RWPE1 (cell line): ENCODE measurements at regions not wholly inside any gene's neighbourhood (a gene's known extent, or its start where the extent isn't known, plus 50 kb on each side); places are given as distances from the start of the nearest gene placed in this dataset.

Source experiments
- CTCF ChIA-PET: fragments of 350-600 bp; sonication (Branson Sonifier 250); formaldehyde crosslinking; extraction: SDS; loops from one replicate; lab custom pipeline; 2021; lab: Yijun Ruan, JAX
- POLR2A ChIA-PET: fragments of 400-600 bp; formaldehyde crosslinking; extraction: SDS; loops from one replicate; lab custom pipeline; 2020; ENCODE audit warnings: antibody characterized with exemption; ENCODE audit not compliant: low non-redundant PET; lab: Yijun Ruan, JAX
- DNase-seq: peaks from one replicate; pipeline ENCODE4 v3.0.0; 2012; ENCODE audit warnings: low spot score
- H3K27ac ChIP-seq: fragments of 450-650 bp; 2 replicates; pipeline ENCODE4 v1.5.1; 2017
- CTCF ChIP-seq: fragments of 450-650 bp; conservative IDR thresholded peaks from 2 replicates; pipeline ENCODE4 v1.5.1; 2017; ENCODE audit warnings: low read depth, mild to moderate bottlenecking

- no peak for TF ChIP-seq CTCF
- ChIA-PET CTCF (interaction anchor here (0.5 to 0.6 kb wide), 2 partner anchors 276 to 410 kb away, joined by 3 to 4 read pairs; no protein-coding TSS in a partner anchor), POLR2A (no interaction called here)
- no peak overlapping the region for H3K27ac ChIP-seq
- no peak for DNase-seq
Measured at GRCh38 chr5:166594567-166594966, 1696.9 kb upstream of the WWC1 start.

- POLR2A ChIA-PET = no interaction called here
- no peak overlapping the region for H3K27ac ChIP-seq
- DNase-seq = no peak
- CTCF ChIA-PET = interaction anchor here (0.6 kb wide), 1 partner anchor 12 kb away, joined by 4 read pairs; no protein-coding TSS in a partner anchor
- TF ChIP-seq CTCF = no peak
Measured at GRCh38 chr5:166595274-166595951, 1696.0 kb upstream of the WWC1 start.

GRCh38 chr5:166596043-166596442, 1695.4 kb upstream of the WWC1 start:
- no peak overlapping the region for H3K27ac ChIP-seq
- DNase-seq = no peak
- CTCF ChIA-PET = interaction anchor here (0.6 kb wide), 1 partner anchor 176 kb away, joined by 3 read pairs; no protein-coding TSS in a partner anchor
- TF ChIP-seq CTCF = no peak
- POLR2A ChIA-PET = no interaction called here

GRCh38 chr5:166602271-166602670, 1689.2 kb upstream of the WWC1 start:
- no peak for TF ChIP-seq CTCF
- CTCF ChIA-PET = no interaction called here

GRCh38 chr5:166617507-166617906, 1673.9 kb upstream of the WWC1 start:
- no peak overlapping the region for H3K27ac ChIP-seq
- POLR2A ChIA-PET = no interaction called here
- CTCF ChIA-PET = interaction anchor here (0.6 kb wide), 1 partner anchor 1490 kb away, joined by 4 read pairs; no protein-coding TSS in a partner anchor
- no peak for TF ChIP-seq CTCF
- DNase-seq = no peak

More at GRCh38 chr5:166602271-166602670, 1689.2 kb upstream of the WWC1 start:
- no peak overlapping the region for H3K27ac ChIP-seq
- DNase-seq = no peak
- POLR2A ChIA-PET = interaction anchor here (0.6 kb wide), 1 partner anchor 951 kb away, joined by 5 read pairs; no protein-coding TSS in a partner anchor

GRCh38 chr5:166618526-166618925, 1672.9 kb upstream of the WWC1 start:
- CTCF ChIA-PET = no interaction called here

More at GRCh38 chr5:166618526-166618925, 1672.9 kb upstream of the WWC1 start:
- no peak overlapping the region for H3K27ac ChIP-seq
- TF ChIP-seq CTCF = no peak
- POLR2A ChIA-PET = no interaction called here
- no peak for DNase-seq
